Spinal cord (tissue), 9 donors: ENCODE measurements at regions not wholly inside any gene's neighbourhood (a gene's known extent, or its start where the extent isn't known, plus 50 kb on each side); places are given as distances from the start of the nearest gene placed in this dataset.
A peak's percentile ranks its signal among the peaks of the same experiment; 100 is the strongest.

Experiments
- DNase-seq, 6 donors: peaks; one replicate each; pipeline versions ENCODE4 v3.0.0 to v3.0.0-alpha.2; 2013 to 2015; ENCODE audit warnings: low spot score in 6 of 6, low read depth in 4 of 6
- H3K27ac ChIP-seq: one replicate; pipeline ENCODE4 v1.5.1; 2013; ENCODE audit warnings: low read depth, low read length, control low read depth
- H3K27me3 ChIP-seq: one replicate; pipeline ENCODE4 v1.6.1; 2013; ENCODE audit warnings: low read length; ENCODE audit not compliant: control insufficient read depth, insufficient read depth
- H3K36me3 ChIP-seq: one replicate; pipeline ENCODE4 v1.6.1; 2013; ENCODE audit warnings: low read length; ENCODE audit not compliant: control insufficient read depth, insufficient read depth
- H3K4me1 ChIP-seq: one replicate; pipeline ENCODE4 v1.6.1; 2013; ENCODE audit warnings: low read length; ENCODE audit not compliant: control insufficient read depth, insufficient read depth
- H3K4me3 ChIP-seq: one replicate; pipeline ENCODE4 v1.5.1; 2013; ENCODE audit warnings: low read depth, low read length, control low read depth
- H3K9me3 ChIP-seq: one replicate; pipeline ENCODE4 v1.6.1; 2013; ENCODE audit warnings: low read length; ENCODE audit not compliant: control insufficient read depth, insufficient read depth
- WGBS: methylation state at CpG from one replicate; pipeline ENCODE4 v1.1.5; 2013; ENCODE audit warnings: missing lambda C conversion rate; ENCODE audit not compliant: insufficient coverage; 5-methylcytosine and 5-hydroxymethylcytosine counted together
- donor health status: healthy.

- Histone ChIP-seq H3K36me3 (no peaks in the 10 kb centered on the region), H3K4me1 (peaks cover 12% of the 10 kb centered on the region), H3K27ac (no peak overlapping the region), H3K4me3 (no peak overlapping the region), H3K9me3 (no peaks in the 10 kb centered on the region), H3K27me3 (peaks cover 20% of the 10 kb centered on the region)
- no peak for DNase-seq
- 91% methylated on average over 3 of the region's 4 CpGs for WGBS
These were observed 481.4 kb downstream of the UQCRFS1 start for GRCh38 chr19:28731577-28731976.

GRCh38 chr19:28730791-28731512 is 482.0 kb downstream of the UQCRFS1 start:
- H3K27me3 ChIP-seq: peaks cover 22% of the 10 kb centered on the region
- H3K27ac ChIP-seq: no peak overlapping the region
- H3K36me3 ChIP-seq: no peaks in the 10 kb centered on the region
- H3K4me1 ChIP-seq: peaks cover 12% of the 10 kb centered on the region
- H3K9me3 ChIP-seq: no peaks in the 10 kb centered on the region
- WGBS: 60% methylated on average over 2 of the region's 3 CpGs
- peak in 1 of 6 donors; percentile 69 for DNase-seq
- no peak overlapping the region for H3K4me3 ChIP-seq

- no peak overlapping the region for H3K4me3 ChIP-seq
- 9% methylated on average over 48 of the region's 49 CpGs for WGBS
- no peaks in the 10 kb centered on the region for H3K36me3 ChIP-seq
- DNase-seq: peak in 1 of 6 donors; percentile 73
- H3K4me1 ChIP-seq: peaks cover 12% of the 10 kb centered on the region
- H3K9me3 ChIP-seq: no peaks in the 10 kb centered on the region
- H3K27me3 ChIP-seq: peaks cover 22% of the 10 kb centered on the region
- H3K27ac ChIP-seq: no peak overlapping the region
These were observed 485.3 kb downstream of the UQCRFS1 start for GRCh38 chr19:28727480-28728159.

- Histone ChIP-seq H3K36me3 (no peaks in the 10 kb centered on the region), H3K27ac (no peak overlapping the region), H3K9me3 (no peaks in the 10 kb centered on the region), H3K4me3 (peak overlapping the region; percentile 6), H3K27me3 (peaks cover 22% of the 10 kb centered on the region), H3K4me1 (peaks cover 12% of the 10 kb centered on the region)
- 15% methylated on average over 31 of the region's 46 CpGs for WGBS
- no peak for DNase-seq
These were observed 486.1 kb downstream of the UQCRFS1 start for GRCh38 chr19:28726533-28727479.

- H3K27me3 ChIP-seq: no peaks in the 10 kb centered on the region
- whole genome bisulfite sequencing: no CpG with 5 or more reads among the region's 3 CpGs
These were observed 494.0 kb downstream of the UQCRFS1 start for GRCh38 chr19:28718909-28719308.

GRCh38 chr19:28715157-28715556 is 497.8 kb downstream of the UQCRFS1 start:
- Histone ChIP-seq H3K9me3 (no peaks in the 10 kb centered on the region), H3K4me1 (no peaks in the 10 kb centered on the region), H3K36me3 (no peaks in the 10 kb centered on the region), H3K27ac (no peak overlapping the region), H3K27me3 (no peaks in the 10 kb centered on the region), H3K4me3 (no peak overlapping the region)
- WGBS: 100% methylated on average over 3 of the region's 3 CpGs
- DNase-seq: no peak

More at GRCh38 chr19:28718909-28719308, 494.0 kb downstream of the UQCRFS1 start:
- Histone ChIP-seq H3K9me3 (no peaks in the 10 kb centered on the region), H3K36me3 (no peaks in the 10 kb centered on the region), H3K4me3 (no peak overlapping the region), H3K27ac (no peak overlapping the region), H3K4me1 (no peaks in the 10 kb centered on the region)
- DNase-seq: no peak

- no peaks in the 10 kb centered on the region for H3K9me3 ChIP-seq
- WGBS: no CpG with 5 or more reads among the region's 3 CpGs
- H3K27me3 ChIP-seq: no peaks in the 10 kb centered on the region
- H3K27ac ChIP-seq: no peak overlapping the region
- DNase-seq: no peak
- no peak overlapping the region for H3K4me3 ChIP-seq
- no peaks in the 10 kb centered on the region for H3K4me1 ChIP-seq
- no peaks in the 10 kb centered on the region for H3K36me3 ChIP-seq
These were observed 501.5 kb downstream of the UQCRFS1 start for GRCh38 chr19:28711411-28711810.

- Histone ChIP-seq H3K9me3 (no peaks in the 10 kb centered on the region), H3K36me3 (no peaks in the 10 kb centered on the region), H3K27me3 (no peaks in the 10 kb centered on the region), H3K27ac (no peak overlapping the region), H3K4me1 (no peaks in the 10 kb centered on the region), H3K4me3 (no peak overlapping the region)
- no CpG with 5 or more reads among the region's 3 CpGs for WGBS
- DNase-seq: peak; percentile 36 to 94 (median 68)
These were observed 502.7 kb downstream of the UQCRFS1 start for GRCh38 chr19:28710278-28710677.

GRCh38 chr19:28706693-28707092 is 506.3 kb downstream of the UQCRFS1 start:
- 100% methylated on average over 1 of the region's 2 CpGs for WGBS
- no peak for DNase-seq
- no peaks in the 10 kb centered on the region for H3K36me3 ChIP-seq
- no peak overlapping the region for H3K4me3 ChIP-seq
- no peak overlapping the region for H3K27ac ChIP-seq
- no peaks in the 10 kb centered on the region for H3K9me3 ChIP-seq
- no peaks in the 10 kb centered on the region for H3K4me1 ChIP-seq
- H3K27me3 ChIP-seq: no peaks in the 10 kb centered on the region
